Stimulated activated effector memory CD8-positive, alpha-beta T cell treated with anti-CD3 and anti-CD28 coated beads, Interleukin-12 subunit alpha, Interleukin-12 subunit beta, amount 100 ng/mL, for 72 hours (primary cell): ENCODE measurements at regions not wholly inside any gene's neighbourhood (a gene's known extent, or its start where the extent isn't known, plus 50 kb on each side); places are given as distances from the start of the nearest gene placed in this dataset.

Experiments
- ATAC-seq: fragments of 150-1000 bp; cut with Tn5 transposase; 2 replicates; pipeline ENCODE4 v1.10.0; 2021
- DNase-seq, 2 donors: peaks; one replicate each; pipeline ENCODE4 v3.0.0; 2021 to 2022; ENCODE audit warnings: low spot score in 2 of 2
- H3K27ac Mint-ChIP-seq: one replicate; pipeline ENCODE4 v1.8.0; 2022; ENCODE audit warnings: mild to moderate bottlenecking, mixed read lengths
- H3K36me3 Mint-ChIP-seq: one replicate; pipeline ENCODE4 v1.8.0; 2022; ENCODE audit warnings: mild to moderate bottlenecking, mixed read lengths
- H3K4me1 Mint-ChIP-seq: one replicate; pipeline ENCODE4 v1.8.0; 2022; ENCODE audit warnings: mixed read lengths
- H3K4me3 Mint-ChIP-seq: one replicate; pipeline ENCODE4 v1.8.0; 2022; ENCODE audit warnings: mild to moderate bottlenecking, mixed read lengths
- H3K9me3 Mint-ChIP-seq: one replicate; pipeline ENCODE4 v1.8.0; 2022; ENCODE audit warnings: mixed read lengths

DNA sequence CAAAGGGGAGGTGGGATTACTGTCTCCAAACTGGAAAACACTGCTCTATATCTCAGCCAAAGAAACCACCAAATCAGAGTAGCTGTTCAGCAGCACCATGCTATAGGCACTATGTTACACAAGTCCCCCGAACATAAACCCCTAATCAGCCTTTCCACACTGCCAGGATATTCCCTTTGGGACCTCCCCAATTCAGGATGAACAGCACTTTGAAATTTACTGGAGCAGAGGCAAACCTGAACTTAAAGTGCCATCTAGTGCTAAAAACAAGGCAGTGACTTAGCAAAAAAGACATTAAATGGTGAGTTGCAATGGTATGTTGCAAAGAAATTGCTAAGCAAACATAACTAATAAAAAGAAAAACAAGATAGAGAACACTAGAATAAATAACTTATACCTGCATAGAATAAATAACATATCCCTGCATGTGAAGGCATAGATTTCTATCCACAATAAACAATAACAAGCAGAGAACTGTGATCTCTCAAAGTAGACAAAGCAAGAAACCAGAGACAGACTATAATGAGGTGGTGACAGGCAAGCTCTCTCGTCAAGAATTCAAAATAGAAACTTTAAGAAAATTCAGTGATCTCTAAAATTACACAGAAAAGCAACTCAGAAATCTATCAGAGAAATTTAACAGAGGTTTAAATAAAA lies 584.4 kb upstream of the ACO1 start:
- H3K4me1 Mint-ChIP-seq: no peaks in the 10 kb centered on the region
- ATAC-seq: no peak
- H3K27ac Mint-ChIP-seq: no peak overlapping the region
- H3K9me3 Mint-ChIP-seq: no peaks in the 10 kb centered on the region
- H3K36me3 Mint-ChIP-seq: no peaks in the 10 kb centered on the region
- no peak overlapping the region for H3K4me3 Mint-ChIP-seq
- DNase-seq: no peak

DNA sequence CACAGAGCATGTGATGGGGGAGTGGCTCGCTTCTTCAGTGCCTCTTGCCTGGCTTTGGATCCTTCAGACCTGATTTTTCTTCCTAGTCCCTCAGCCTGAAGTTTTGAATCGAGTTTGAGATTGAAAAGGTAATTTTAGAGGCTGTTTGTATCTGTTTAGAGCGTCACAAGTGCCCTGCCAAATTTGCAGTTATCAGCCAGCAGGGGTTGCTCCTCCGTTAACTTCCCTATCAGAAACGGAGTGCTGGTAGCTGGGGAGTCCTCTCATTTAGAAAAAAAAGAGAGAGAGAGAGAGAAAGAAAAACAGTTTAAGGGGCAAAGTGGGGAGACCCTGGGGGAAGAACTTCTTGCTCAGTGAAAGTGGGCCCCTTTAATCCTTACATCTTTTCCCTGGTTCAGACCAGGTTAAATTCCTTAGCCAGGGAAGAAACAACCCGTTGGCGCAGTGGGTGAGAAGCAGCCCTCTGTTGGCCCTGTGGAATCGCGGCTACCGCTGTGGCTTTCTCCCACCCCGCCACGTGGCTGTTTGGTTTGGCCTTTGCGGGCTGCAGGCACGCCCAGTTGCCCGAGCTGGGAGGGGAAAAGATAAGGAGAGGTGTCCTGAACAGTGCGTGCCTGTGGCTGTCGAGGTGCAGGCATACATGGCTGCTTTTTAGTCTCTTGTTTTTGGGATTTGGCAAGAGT lies 576.7 kb upstream of the ACO1 start:
- Mint-ChIP-seq H3K9me3 (no peaks in the 10 kb centered on the region), H3K36me3 (no peaks in the 10 kb centered on the region), H3K27ac (no peak overlapping the region), H3K4me3 (no peak overlapping the region), H3K4me1 (no peaks in the 10 kb centered on the region)
- DNase-seq: no peak
- peak; percentile 31 for ATAC-seq

GRCh38 chr9:31808766-31809165 lies 575.7 kb upstream of the ACO1 start:
- ATAC-seq (no peak), DNase-seq (no peak)
- Mint-ChIP-seq H3K9me3 (no peaks in the 10 kb centered on the region), H3K4me1 (no peaks in the 10 kb centered on the region), H3K4me3 (no peak overlapping the region), H3K36me3 (no peaks in the 10 kb centered on the region), H3K27ac (no peak overlapping the region)

- DNase-seq: no peak
- peak; percentile 25 for ATAC-seq
Observed at GRCh38 chr9:31820426-31820825, 564.0 kb upstream of the ACO1 start.

DNA sequence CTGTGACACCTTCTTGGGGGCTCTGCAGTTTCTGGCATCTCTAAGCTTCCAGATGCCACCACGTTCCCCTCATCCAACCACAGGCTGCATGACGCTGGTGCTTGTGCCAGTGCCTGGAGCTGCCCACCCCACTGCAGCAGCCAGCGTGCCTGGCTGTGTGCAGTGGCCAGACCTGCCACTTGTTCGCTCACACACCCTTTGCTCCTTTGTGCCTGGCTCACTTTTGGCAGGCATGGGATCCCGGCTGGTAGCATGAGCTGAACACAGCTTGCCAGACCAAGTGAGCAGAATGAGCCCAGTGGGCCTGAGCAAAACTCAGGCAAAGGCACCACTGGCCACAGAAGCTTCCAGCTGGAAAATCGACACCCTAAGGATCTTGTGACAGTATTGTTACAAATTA lies 562.9 kb upstream of the ACO1 start:
- no peak overlapping the region for H3K4me3 Mint-ChIP-seq
- no peaks in the 10 kb centered on the region for H3K36me3 Mint-ChIP-seq
- no peaks in the 10 kb centered on the region for H3K4me1 Mint-ChIP-seq
- no peak overlapping the region for H3K27ac Mint-ChIP-seq
- DNase-seq: no peak
- ATAC-seq: no peak
- no peaks in the 10 kb centered on the region for H3K9me3 Mint-ChIP-seq

More at GRCh38 chr9:31820426-31820825, 564.0 kb upstream of the ACO1 start:
- no peak overlapping the region for H3K27ac Mint-ChIP-seq
- no peaks in the 10 kb centered on the region for H3K36me3 Mint-ChIP-seq
- H3K4me1 Mint-ChIP-seq: no peaks in the 10 kb centered on the region
- H3K9me3 Mint-ChIP-seq: no peaks in the 10 kb centered on the region
- H3K4me3 Mint-ChIP-seq: no peak overlapping the region

GRCh38 chr9:31823365-31823764 lies 561.1 kb upstream of the ACO1 start:
- no peak for DNase-seq
- Mint-ChIP-seq H3K36me3 (no peaks in the 10 kb centered on the region), H3K9me3 (no peaks in the 10 kb centered on the region), H3K27ac (no peak overlapping the region), H3K4me1 (no peaks in the 10 kb centered on the region), H3K4me3 (no peak overlapping the region)
- ATAC-seq: peak; percentile 68

DNA sequence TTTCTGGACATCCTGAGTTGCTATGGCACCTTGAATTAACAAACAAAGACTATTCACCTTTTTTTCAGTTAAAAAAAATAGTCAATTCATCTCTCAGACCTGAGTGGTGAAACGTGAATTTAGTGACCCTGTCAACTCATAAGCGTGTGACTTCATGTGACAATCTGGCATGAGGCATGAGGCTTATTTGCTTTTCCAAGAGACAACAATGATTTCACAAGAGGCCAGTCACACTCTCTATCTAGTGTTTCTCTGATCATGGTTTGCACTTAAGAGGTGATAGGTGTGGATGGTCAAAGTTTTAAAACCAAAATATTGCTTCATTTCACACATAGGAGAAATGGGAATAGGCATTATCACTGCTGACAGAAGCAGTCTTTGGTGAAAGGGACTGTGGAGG lies 559.6 kb upstream of the ACO1 start:
- H3K4me1 Mint-ChIP-seq: no peaks in the 10 kb centered on the region
- no peaks in the 10 kb centered on the region for H3K36me3 Mint-ChIP-seq
- no peaks in the 10 kb centered on the region for H3K9me3 Mint-ChIP-seq
- no peak overlapping the region for H3K27ac Mint-ChIP-seq
- ATAC-seq (no peak), DNase-seq (no peak)
- H3K4me3 Mint-ChIP-seq: no peak overlapping the region

- no peak for DNase-seq
- H3K9me3 Mint-ChIP-seq: no peaks in the 10 kb centered on the region
- no peaks in the 10 kb centered on the region for H3K4me1 Mint-ChIP-seq
- no peak for ATAC-seq
- no peak overlapping the region for H3K27ac Mint-ChIP-seq
- H3K4me3 Mint-ChIP-seq: no peak overlapping the region
- H3K36me3 Mint-ChIP-seq: no peaks in the 10 kb centered on the region
Observed at GRCh38 chr9:31837211-31837610, 547.2 kb upstream of the ACO1 start.

DNA sequence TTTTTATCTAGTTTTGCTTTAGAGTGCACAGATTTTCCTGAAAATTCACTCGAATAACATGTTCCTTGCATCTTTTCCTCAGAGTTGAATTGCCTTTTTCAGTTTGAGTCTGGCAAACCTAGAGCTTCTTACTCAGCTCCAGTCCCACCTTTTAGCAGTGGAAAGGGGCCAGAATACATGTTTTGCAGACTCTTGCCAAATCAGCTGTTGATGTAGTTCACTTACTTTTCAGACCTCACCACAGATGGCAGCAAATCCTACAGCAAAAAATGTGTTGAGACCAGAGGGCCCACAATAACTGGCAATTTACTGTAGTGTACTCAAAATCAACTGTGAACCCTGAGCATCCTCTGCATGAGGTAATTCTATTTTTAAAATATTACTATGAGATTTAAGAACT lies 545.2 kb upstream of the ACO1 start:
- DNase-seq (no peak), ATAC-seq (no peak)
- Mint-ChIP-seq H3K27ac (no peak overlapping the region), H3K4me3 (no peak overlapping the region), H3K4me1 (no peaks in the 10 kb centered on the region), H3K36me3 (no peaks in the 10 kb centered on the region), H3K9me3 (no peaks in the 10 kb centered on the region)

DNA sequence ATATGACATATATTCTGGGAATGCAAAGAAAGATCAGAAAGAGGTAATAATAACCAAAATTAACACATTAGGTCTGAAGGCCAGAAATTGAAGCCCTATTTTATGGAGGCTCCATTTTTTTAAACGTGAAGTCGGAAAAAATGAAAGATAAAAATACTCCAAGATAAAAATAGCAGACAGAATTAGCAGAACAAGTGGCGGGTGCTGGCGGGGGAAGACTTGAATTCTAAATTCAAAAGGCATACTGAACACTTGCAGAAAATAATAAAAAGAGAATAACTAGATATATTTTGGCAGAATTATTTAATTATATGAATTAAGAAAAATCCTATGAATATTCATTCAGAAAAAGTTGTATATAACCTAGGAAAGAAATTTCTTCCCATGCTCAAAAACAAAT lies 543.7 kb upstream of the ACO1 start:
- DNase-seq: no peak
- no peak for ATAC-seq
- Mint-ChIP-seq H3K4me3 (no peak overlapping the region), H3K27ac (no peak overlapping the region), H3K9me3 (no peaks in the 10 kb centered on the region), H3K4me1 (no peaks in the 10 kb centered on the region), H3K36me3 (no peaks in the 10 kb centered on the region)

DNA sequence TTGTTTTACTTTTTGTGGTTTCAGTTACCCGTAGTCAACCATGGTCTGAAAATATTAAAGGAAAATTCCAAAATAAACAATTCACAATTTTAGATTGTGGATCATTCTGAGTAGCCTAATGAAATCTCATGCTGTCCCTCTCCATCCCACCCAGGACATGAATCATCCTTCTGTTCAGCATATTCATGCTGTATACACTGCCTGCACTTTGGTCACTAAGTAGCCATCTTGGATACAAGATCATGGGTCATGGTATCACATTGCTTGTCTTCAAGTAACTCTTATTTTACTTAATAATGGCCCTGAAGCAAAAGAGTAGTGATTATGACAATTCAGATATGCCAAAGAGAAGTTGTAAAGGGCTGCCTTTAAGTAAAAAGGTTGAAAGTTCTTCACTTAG lies 536.5 kb upstream of the ACO1 start:
- no peaks in the 10 kb centered on the region for H3K36me3 Mint-ChIP-seq
- no peaks in the 10 kb centered on the region for H3K4me1 Mint-ChIP-seq
- no peak for ATAC-seq
- no peak overlapping the region for H3K27ac Mint-ChIP-seq
- no peak overlapping the region for H3K4me3 Mint-ChIP-seq
- no peaks in the 10 kb centered on the region for H3K9me3 Mint-ChIP-seq
- DNase-seq: no peak

- Mint-ChIP-seq H3K27ac (no peak overlapping the region), H3K4me3 (no peak overlapping the region)
Observed at GRCh38 chr9:31848505-31849285, 535.7 kb upstream of the ACO1 start.

GRCh38 chr9:31854187-31854586 lies 530.3 kb upstream of the ACO1 start:
- no peaks in the 10 kb centered on the region for H3K4me1 Mint-ChIP-seq

More at GRCh38 chr9:31848505-31849285, 535.7 kb upstream of the ACO1 start:
- DNase-seq: no peak
- Mint-ChIP-seq H3K36me3 (no peaks in the 10 kb centered on the region), H3K9me3 (no peaks in the 10 kb centered on the region), H3K4me1 (no peaks in the 10 kb centered on the region)
- ATAC-seq: no peak

DNA sequence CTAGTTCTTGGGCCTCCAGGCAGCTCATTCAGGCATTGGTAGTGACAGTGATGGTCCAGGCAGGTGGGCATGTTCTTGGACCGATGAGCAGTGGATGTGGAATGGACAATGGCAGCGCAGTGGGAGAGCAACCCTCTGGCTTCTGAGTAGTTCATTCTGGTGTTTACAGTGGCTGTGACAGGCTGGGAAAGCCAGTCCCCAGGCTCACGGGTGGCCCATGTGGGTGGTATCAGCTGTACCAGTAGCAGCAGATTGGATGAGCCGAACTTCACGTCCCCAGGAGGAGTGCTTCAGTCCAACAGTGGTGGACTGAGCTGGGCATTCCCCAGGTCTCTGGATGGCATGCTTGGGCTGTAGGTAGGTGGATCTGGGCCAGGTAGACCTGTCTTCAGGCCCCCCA lies 515.6 kb upstream of the ACO1 start:
- ATAC-seq: no peak
- DNase-seq: no peak
- Mint-ChIP-seq H3K4me1 (no peaks in the 10 kb centered on the region), H3K9me3 (peaks cover 7% of the 10 kb centered on the region), H3K4me3 (no peak overlapping the region), H3K27ac (no peak overlapping the region), H3K36me3 (no peaks in the 10 kb centered on the region)

More at GRCh38 chr9:31854187-31854586, 530.3 kb upstream of the ACO1 start:
- Mint-ChIP-seq H3K4me3 (no peak overlapping the region), H3K27ac (no peak overlapping the region), H3K36me3 (no peaks in the 10 kb centered on the region), H3K9me3 (no peaks in the 10 kb centered on the region)
- no peak for DNase-seq
- no peak for ATAC-seq

DNA sequence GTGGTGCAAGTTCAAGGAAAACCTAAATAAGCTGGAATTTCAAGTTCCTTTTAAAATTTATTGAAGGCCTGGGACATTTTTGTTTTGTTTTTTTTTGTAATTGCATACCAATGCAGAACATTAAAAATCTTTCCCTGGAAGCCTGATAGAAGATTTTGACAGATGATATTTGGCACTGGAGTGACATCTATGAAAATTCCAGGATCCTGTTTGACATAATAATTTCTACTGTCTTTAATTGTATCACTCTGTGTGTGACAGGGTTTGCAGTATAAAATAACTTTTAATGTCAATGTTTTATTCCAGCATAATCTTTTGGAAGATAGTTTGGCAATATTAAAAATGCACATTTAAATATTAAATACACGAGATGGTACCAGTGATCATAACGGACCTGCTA lies 514.2 kb upstream of the ACO1 start:
- DNase-seq: no peak
- no peaks in the 10 kb centered on the region for H3K4me1 Mint-ChIP-seq
- H3K9me3 Mint-ChIP-seq: peaks cover 7% of the 10 kb centered on the region
- H3K4me3 Mint-ChIP-seq: no peak overlapping the region
- no peaks in the 10 kb centered on the region for H3K36me3 Mint-ChIP-seq
- H3K27ac Mint-ChIP-seq: no peak overlapping the region
- no peak for ATAC-seq

GRCh38 chr9:31873722-31874121 lies 510.7 kb upstream of the ACO1 start:
- H3K9me3 Mint-ChIP-seq: no peaks in the 10 kb centered on the region
- no peaks in the 10 kb centered on the region for H3K36me3 Mint-ChIP-seq
- no peak for DNase-seq
- ATAC-seq: no peak
- H3K4me3 Mint-ChIP-seq: no peak overlapping the region
- no peaks in the 10 kb centered on the region for H3K4me1 Mint-ChIP-seq
- H3K27ac Mint-ChIP-seq: no peak overlapping the region
